ENCODE measurements at regions not wholly inside any gene's neighbourhood (a gene's known extent, or its start where the extent isn't known, plus 50 kb on each side); places are given as distances from the start of the nearest gene placed in this dataset.

DNA sequence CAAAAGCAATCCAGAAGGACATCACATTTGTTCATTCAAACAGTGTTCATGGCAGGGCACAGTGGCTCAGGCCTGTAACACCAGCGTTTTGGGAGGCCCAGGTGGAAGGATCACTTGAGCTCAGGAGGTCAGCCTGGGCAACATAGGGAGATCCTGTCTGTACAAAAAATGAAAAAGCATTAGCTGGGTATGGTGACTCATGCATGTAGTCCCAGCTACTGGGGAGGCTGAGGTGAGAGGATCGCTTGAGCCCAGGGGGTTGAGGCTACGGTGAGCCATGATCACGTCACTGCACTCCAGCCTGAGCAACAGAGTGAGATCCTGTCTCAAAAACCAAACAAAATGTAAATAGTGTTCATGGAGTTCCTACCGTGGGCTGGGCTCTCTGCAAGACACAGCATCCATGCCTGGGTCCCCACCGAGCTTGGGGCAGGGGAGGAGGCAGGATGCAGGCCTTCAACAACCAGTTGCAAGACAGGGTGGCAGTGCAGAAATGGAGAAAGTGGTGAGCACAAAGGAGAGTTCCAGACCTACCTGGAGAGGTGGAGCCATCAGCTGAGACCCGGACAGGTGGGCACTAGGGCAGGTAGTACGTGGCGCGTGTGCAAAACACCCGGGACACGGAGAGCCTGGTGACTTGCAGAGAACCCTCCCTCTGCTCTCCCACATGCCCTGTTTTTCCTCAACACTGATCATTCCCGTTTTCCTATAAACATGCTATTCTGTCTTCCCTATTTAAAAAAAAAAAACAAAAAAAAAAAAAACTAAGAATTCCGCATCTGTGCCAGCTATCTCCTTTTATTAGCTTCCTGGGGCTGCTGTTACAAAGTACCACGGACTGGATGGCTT is 138.9 kb downstream of the TOMM20 start:
- no peak for DNase-seq (ENCODE audit: low read depth, low spot score)

DNA sequence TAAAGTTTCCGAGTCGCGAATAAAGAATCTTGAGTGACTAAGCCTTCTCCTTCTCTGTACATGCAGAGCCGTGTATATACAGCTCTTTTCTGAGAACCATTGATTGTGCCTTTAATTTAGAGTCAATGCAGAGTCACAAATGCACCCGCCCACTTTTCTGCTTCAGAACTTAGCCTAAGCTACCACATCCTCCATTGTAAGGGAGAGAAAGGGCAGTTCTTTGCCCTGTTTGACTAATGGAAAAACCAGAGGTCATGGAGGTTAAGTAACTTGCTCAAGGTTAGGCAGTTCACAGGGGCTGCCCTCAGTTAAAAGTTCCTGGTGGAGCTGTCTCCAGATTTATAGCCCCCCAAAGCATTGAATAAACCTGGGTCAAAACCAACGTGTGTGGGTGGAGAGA is 139.6 kb downstream of the TOMM20 start:
- DNase-seq (ENCODE audit: low read depth, low spot score): no peak

DNA sequence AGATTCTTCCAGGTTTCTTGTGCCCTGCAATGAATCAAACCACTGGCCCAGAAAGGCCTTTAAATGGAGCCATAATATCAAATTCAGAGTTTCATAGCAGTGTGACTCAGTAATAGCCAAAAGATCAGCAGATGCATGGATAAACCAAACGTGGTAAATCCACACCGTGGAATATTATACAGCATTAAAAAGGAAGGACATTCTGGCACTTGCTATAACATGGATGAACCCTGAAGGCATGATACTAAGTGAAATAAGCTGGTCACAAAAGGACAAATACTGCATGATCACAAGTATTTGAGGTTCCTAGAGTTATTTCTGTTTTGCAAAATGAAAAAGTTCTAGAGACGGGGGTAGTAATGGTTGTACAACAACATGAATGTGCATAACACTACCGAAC is 140.1 kb downstream of the TOMM20 start:
- DNase-seq (ENCODE audit: low read depth, low spot score): no peak

DNA sequence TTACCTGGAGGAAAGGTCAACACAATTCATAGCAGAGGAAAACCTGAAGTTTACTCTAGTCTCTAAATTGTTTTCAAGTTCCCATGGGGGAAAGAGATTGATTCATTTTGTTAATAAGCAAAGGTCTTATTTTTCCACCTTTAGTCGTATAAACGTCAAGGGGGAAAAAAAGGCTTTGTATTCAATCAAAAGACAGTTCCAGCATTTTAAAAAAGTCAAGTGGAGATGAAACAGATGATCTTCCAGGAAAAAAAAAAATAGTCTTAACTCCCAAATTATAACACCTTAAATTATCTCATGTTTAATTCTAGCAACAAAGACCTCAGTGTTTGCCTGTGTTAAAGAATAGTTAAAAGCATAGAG is 140.5 kb downstream of the TOMM20 start:
- DNase-seq (ENCODE audit: low read depth, low spot score): no peak

DNA sequence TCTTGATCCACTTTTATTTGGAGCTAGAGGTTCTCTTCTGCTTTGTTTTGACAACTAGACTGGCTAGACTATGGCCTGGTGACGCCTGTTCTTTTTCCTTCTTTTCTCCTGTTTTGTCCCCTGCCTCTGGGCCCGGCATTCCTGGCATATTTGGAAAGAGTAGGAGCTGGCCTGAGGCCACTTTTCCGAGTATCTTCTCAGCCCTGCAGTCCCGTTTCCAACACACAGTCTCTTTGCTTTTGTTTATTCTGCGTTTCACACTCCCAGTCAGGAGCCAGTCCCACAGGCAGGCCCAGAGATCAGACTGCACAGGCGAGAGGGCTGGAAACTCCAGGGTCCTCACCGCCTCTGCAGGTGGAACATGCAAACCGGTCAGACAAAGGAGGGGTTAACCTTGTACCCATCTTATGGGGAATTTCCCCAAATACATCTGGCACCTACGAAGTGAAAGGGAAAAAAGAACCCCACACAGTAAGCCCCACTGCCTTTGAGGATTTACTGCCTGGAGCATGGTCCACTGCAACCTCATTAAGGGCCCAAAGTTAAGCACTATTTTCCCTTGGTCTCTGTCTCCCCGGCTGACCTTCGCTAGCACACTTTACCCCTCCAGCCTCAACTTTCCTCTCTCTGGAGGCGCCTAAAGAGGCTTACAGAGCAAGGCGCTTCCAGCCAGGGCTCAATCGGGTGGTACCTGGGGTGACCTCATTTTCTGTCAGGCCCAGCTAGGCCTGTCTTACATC is 141.1 kb downstream of the TOMM20 start:
- DNase-seq (ENCODE audit: low read depth, low spot score): no peak

DNA sequence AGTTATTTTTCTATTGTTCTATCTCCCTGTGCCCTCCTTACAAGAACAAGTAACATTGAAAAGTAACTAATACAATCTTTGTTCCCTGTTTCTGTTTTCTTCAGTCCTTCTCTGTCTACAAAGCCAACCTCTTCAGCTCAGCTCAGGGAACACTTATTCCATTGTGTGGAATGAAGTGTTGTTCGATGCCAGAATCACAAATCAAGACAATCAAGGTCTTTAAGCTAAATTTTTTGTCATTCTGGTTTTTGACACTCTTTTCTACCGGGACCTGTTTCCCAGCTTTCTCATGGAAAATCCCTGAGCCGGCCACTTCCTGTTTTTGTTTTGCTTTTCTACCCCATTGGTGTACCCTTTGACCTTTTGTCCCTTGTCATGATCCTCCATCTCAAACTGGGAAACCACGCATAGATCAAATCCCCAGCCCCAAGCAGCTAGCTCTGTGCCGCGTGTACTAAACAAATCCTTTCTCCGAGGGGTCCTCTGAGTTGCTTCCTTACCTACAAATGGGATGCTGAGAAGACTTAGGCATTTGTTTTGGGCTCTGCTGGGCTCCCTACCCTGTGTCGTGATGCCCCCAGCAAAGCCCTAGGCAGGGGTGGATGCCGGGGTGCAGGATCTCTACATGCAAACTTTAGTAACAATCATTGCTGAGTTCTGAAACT is 141.8 kb downstream of the TOMM20 start:
- no peak for DNase-seq (ENCODE audit: low read depth, low spot score)

DNA sequence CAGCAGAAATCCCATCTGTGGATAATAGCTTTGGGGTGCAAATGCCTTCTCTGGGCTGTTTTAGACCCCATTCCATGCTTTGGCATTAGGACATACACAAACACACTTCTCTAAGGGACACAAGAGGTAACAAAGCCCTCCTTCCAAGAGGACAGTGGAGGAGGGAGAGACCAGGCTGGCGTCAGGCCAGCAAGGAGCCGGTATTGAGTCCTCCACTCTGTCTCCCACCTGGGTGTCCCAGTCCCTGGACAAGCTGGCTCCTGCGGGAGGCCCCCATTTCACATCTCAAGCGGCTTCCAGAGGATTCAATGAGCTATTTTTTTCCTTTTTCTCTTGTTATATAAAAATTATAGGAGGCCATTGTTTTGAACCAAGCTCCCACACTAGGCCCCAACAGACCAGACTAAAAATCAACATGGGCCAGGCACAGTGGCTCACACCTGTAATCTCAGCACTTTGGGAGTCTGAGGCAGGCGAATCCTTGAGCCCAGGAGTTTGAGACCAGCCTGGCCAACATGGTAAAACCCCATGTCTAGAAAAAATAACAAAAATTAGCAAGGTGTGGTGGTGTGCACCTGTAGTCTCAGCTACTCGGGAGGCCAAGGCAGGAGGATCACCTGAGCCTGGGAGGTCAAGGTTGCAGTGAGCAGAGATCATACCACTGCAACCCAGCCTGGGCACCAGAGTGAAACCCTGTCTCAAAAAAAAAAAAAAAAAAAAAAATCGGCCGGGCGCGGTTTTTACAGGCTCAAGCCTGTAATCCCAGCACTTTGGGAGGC is 142.9 kb downstream of the TOMM20 start:
- no peak for DNase-seq (ENCODE audit: low read depth, low spot score)

DNA sequence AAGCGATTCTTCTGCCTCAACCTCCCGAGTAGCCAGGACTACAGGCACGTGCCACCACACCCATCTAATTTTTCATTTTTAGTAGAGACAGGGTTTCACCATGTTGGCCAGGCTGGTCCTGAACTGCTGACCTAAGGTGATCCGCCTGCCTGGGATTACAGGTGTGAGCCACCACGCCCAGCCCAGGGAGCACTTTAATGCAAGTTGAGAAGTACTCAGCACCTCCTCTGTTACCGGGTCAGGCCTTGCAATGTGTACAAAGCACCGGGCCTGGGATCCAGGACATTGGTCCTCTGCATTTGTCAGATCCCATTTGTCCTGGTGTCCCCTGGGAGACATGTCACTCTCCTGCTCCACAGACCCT is 143.6 kb downstream of the TOMM20 start:
- DNase-seq (ENCODE audit: low read depth, low spot score): no peak

DNA sequence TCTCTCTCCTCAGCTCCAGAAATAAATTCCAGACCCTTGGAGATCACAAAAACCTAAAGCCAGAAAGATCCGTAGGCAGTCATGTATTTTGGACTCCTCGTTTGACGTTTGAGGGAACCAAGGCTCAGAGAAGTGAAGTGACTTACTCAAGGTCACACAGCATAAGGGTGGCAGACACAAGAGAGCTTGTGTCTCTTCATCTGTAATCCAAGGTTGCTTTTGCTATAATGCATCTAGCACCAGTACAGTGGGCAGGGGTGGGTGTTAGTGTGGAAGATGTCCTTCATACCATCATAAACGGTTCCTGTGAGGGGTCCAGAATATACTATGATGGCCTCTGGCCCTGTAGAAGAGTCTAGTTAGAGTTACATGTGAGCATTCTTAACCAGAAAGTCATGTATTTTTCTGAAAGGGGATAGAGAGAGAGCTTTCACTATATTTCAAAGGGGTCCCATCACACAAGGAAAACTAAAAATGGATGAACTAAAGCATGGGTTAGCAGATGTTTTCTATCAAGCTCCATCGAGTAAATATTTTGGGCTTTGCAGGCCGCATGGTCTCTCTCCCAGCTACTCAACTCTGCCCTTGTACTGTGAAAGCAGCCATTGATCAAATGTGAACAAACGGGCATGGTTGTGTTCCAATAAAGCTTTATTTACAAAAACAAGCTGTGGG is 144.9 kb downstream of the TOMM20 start:
- DNase-seq (ENCODE audit: low read depth, low spot score): no peak

DNA sequence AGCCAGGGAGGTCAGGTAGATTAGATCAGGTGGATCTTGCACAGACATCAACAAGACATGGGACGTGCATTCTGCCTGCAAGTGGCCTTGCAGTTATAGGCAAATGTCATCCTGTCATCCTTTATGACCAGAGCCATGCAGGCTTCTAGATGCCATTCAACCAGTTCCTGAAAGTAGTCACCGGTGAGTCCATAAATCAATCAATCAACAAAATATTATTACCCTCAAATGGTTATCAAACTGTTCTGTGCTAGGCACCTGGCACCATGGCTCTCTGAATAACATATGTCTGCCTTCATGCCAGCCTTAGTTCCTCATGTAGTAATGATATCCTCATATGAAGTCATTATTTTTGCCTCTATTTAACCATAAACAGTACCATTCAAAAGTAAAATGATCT is 146.9 kb downstream of the TOMM20 start:
- DNase-seq (ENCODE audit: low read depth, low spot score): no peak

DNA sequence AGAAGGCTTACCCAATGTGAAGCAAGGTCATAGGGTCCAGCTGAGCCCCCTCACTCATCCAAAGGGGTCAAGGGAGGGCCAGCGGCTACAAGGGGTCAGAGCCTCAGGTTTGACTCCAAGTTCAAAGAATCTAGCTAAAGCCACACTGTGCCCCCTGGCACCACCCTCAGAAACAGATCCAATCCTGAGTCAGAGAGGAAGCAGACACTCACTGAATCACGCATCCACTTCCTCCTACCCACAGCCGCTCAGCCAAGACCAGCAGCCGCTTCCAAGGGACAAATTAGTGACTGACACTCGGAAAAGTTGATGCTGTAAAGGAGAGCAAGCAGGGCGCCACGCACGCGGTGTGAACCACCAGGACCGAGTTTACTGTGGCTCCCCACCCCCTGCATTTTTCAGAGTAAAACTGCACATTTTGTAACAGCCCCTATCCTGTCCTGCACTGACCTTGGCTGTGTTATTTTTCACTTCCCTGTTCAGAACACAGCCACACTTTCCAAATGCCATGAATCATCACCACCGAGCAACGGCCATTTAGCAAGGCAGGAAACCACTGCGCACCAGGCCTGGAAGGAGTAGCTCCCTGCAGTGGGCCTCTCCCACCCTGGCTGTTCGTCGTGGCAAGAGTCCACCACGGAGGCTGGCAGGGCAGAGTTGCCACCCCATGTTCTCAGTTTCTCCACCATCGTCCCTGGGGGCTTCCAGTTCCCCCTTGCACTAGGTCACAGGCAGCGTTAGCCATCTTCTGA is 147.8 kb downstream of the TOMM20 start:
- DNase-seq (ENCODE audit: low read depth, low spot score): no peak

DNA sequence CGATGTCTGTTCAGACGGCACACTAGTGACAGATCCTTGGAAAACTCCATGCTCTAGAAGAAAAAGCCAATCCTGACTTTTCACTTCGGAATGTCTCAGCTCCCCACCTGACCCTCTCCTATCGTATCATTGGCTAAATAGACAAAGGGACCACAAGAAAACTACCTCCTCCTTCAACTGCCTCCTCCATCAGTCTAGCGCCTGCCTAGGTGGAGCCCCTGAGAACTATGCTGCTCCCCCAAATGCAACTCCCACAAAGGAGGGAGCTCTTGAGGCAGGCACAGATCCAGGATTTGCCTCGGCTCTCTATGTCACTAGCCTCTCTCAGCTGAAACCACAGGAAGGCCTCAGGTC is 148.4 kb downstream of the TOMM20 start:
- DNase-seq (ENCODE audit: low read depth, low spot score): no peak

DNA sequence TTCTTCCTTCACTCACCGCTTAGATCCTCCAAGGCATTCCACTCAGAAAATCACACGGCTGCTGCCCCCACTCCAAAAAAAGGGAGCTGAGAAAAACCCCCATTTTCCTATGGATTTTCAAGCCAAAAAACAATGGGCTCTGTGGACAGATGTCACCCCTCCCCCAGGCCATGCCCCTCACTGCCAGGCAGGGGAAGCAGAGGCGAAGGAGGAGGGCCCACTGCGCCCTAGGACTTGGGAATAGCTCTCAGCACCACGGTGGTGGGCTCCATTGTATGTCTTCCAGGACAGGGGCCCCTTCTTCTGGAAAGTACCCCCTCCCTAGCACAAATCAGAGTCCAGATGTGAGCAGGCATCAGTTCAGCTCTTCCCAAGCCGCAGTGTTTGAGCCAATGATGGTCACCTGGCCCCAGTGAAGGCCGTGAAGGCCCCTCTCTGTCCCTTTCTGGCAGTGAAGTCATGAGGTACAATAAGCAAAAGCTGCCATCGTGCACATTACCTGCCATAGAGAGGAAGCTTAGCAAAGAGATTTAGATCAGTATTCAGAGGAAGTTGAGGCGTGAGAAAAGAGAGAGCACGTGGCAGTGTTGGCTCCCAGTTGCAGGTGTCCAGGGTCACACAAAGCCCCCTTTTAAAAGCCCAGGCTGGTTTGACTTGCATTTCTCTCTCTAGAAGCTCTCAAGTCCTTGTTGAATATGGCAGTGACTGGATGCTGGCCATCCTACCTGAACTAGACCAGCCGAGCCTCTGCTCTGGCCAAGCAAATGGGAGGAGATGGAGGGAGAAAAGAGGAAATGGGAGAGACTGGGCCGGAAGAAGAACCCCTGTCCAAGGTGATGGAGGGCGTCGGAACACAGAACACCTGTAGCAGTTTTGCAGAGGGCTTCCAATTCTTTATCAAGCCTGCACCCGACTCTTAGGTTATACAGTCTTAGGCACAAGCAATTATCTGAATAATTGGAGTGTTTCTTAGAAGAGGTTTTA is 149.0 kb downstream of the TOMM20 start:
- no peak for DNase-seq (ENCODE audit: low read depth, low spot score)

DNA sequence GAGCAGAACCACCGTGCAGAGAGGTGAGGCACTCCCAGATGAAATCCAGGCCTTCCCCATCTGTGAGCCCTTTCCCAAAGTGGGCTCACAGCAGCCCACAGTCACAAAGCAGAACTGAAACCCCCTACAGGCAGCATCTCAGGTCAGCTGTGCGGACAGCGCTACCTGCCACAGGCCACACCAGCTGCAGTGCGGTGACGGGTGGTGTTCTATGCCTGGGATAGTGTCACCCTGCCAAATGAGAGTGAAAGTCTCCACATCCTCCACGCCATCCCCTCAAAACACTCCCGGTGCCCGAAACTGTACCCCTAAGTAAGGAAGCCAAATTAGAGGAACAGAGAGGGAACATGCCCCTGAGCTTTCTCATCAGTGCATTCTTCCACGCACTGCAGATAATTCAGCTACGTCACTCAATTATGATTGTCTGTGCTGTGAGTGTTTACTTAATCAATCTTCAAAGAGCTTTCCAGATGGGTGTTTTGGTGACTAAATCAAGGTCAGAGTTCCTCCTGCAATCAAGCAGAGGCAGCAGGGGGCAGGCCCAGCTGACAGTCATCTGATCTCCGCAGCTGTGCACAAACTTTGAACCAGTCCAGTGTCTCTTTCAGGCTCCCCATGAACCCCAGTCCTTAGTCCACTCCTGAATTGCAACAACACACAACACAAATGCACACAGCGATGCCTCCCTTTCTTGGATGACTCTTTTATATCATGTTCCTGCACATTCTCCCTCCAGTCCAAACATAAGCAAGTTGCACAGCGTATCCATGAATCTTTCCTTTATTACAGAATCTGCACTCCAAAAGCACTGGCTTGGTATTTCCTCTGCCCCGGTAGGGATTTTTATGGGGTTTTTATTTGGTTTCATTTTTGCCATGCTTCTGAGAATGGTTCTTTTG is 150.0 kb downstream of the TOMM20 start:
- no peak for DNase-seq (ENCODE audit: low read depth, low spot score)

DNA sequence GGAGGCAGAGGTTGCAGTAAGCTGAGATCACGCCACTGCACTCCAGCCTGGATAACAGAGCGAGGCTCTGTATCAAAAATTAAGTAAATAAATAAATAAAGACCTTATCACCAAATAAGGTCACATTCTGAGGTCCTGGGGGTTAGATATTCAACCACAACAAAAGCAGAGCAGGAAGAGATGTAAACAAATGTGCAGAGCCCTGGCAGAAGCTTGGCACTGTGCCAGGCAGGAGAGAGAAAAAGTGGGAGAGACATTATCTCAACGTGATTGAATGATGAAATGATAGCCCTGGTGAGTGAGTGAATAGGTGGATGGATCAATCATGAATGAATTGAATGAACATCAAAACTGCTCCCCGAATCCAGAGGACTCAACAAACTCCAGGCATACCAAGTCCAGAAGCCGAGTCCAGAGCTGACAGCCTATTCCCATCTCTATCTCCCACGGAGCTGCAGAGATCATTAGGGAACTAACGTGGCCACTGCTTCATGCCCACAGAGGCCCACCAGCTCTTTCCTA is 150.7 kb downstream of the TOMM20 start:
- no peak for DNase-seq (ENCODE audit: low read depth, low spot score)

DNA sequence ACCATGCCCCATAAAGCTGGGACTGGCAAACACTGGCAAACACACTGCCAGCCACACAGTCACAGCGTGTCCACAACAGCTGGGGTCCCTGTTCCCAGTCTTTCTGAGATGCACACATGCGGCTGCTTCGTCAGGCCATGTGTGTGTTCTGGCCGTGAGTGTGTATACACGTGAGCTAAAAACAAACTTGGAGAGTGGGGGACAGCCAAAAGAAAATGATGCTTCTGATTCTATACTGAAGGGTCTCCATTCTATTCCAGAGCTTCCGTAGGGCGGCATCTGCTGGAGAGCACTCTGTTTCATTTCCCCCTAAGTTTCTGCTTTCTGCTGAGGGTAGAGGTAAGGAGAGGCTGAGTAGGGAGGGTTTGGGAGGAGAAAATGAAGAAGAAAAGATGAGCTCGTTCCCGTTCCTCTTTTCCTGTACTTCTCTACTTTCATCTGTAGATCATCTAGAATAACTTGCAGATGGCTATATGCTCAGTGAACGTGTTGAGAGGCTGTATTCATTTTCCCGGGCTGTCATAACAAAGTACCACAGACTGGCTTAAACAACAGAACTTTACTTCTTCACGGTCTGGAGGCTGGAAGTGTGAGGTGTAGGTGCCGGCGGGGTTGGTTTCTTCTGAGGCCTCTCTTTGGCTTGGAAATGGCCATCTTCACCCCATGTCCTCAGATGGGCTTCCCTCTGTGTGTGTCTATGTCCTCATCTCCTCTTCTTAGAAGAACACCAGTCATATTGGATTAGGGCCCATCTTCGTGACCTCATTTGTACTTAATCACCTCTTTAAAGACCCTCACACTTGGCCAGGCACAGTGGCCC is 151.6 kb downstream of the TOMM20 start:
- no peak for DNase-seq (ENCODE audit: low read depth, low spot score)

Measured in smooth muscle cell of the brain vasculature (primary cell).